Astrocyte of the cerebellum (primary cell): ENCODE measurements at regions not wholly inside any gene's neighbourhood (a gene's known extent, or its start where the extent isn't known, plus 50 kb on each side); places are given as distances from the start of the nearest gene placed in this dataset.

Source experiments
- DNase-seq: peaks from one replicate; pipeline ENCODE4 v3.0.0-alpha.2; 2011; ENCODE audit warnings: low read depth
- H3K4me3 ChIP-seq: 2 replicates; pipeline ENCODE4 v1.5.1; 2011; ENCODE audit warnings: mild to moderate bottlenecking, low read depth, low read length, moderate library complexity
- in situ Hi-C: cut with HindIII; loops from 2 replicates; pipeline ENCODE4 v1.10.0; 2017; ENCODE audit warnings: low sequenced_read_pairs
- TF ChIP-seq, protein P1 (sequence below): IDR thresholded peaks from 2 replicates; pipeline ENCODE4 v1.5.1; 2012; ENCODE audit warnings: low read length, low read depth, moderate library complexity, mild to moderate bottlenecking; ENCODE audit errors: missing control alignments

DNA sequence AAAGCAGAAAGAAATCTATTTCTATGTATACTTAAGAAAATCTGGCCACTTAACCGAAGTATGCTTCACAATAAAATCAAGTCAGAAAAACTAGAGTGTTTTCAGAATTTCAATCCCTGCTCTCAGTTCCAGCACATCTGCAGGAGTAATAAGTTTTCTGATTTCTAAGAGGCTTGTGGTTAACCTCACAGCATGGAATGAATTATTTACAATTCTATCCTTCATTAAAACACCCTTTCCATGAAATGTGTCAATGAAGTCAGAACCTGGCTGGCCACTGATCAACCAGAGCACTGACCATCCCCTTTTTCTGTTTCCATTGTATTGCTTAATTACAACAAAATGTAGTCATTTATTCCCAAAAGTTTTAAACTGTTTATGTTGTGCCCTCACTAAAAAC lies 781.4 kb upstream of the INTU start:
- H3K4me3 ChIP-seq = no peak overlapping the region
- in situ Hi-C loops = no loop called here
- DNase-seq = peak; percentile 63
- TF ChIP-seq, protein P1, sequence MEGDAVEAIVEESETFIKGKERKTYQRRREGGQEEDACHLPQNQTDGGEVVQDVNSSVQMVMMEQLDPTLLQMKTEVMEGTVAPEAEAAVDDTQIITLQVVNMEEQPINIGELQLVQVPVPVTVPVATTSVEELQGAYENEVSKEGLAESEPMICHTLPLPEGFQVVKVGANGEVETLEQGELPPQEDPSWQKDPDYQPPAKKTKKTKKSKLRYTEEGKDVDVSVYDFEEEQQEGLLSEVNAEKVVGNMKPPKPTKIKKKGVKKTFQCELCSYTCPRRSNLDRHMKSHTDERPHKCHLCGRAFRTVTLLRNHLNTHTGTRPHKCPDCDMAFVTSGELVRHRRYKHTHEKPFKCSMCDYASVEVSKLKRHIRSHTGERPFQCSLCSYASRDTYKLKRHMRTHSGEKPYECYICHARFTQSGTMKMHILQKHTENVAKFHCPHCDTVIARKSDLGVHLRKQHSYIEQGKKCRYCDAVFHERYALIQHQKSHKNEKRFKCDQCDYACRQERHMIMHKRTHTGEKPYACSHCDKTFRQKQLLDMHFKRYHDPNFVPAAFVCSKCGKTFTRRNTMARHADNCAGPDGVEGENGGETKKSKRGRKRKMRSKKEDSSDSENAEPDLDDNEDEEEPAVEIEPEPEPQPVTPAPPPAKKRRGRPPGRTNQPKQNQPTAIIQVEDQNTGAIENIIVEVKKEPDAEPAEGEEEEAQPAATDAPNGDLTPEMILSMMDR = no peak

DNA sequence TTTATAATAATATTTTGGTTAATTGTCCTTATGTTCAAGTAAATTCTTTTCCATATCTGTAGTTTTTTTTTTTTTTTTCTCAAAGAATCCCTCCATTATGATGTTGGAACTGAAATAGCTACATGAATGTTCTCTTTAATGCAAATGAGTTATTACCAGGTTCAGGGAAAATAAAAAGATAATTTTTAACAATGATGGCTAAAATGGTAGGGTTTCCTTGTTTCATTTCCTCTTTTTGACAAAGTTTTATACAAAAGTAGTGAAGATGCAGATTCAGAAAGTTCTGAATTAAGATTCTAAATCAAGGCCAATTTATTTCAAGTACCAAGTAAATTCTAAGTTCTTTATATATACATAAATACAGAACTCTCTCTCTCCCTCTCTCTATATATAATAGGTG lies 779.0 kb upstream of the INTU start:
- TF ChIP-seq, protein P1 = no peak
- H3K4me3 ChIP-seq = no peak overlapping the region
- in situ Hi-C loops = no loop called here
- no peak for DNase-seq

DNA sequence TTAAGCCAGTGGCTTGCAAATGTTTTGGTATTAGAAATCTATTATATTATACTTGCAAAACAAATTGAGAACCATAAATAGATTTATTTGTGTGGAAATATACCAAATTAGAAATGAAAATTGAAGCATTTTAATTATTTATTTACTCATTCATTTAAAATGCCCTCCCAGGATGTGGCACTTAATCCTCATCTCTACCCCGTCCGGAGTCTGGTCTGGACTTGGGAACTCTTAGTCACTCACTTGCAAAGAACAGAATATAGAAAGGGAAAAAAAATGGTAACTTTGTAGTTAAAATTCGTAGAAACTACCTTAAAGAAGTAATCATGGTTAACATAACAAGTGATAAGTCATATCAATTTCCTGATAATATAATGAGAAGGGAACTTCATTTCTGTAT lies 775.9 kb upstream of the INTU start:
- H3K4me3 ChIP-seq = no peak overlapping the region
- in situ Hi-C loops = no loop called here
- no peak for DNase-seq
- TF ChIP-seq, protein P1 = no peak

DNA sequence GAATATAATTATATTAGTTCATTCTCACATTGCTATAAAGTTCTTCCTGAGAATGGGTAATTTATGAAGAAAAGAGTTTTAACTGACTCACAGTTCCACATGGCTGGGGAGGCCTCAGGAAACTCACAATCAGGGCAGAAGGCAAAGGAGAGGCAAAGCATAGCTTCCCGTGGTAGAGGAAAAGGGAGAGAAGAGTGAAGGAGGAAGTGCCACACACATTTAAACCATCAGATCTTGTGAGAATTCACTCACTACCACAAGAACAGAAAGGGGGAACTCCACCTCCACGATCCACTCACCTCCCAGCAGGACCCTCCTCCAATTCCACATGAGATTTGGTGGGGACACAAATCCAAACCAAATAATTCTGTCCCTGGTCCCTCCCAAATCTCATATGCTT lies 773.4 kb upstream of the INTU start:
- no peak for DNase-seq
- in situ Hi-C loops = no loop called here
- TF ChIP-seq, protein P1 = no peak
- no peak overlapping the region for H3K4me3 ChIP-seq

DNA sequence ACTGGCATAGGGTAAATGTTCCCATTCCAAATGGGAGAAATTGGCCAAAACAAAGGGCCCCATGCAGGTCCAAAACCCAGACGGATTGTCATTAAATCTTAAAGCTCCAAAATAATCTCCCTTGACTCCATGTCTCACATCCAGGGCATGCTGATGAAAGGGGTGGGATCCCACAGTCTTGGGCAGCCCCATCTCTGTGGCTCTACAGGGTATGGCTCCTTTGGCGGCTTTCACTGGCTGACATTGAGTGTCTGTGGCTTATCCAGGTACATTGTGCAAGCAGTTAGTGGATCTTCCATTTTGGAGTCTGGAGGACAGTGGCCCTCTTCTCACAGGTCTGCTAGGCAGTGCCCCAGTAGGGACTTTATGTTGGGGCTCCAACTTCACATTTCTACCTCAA lies 772.9 kb upstream of the INTU start:
- TF ChIP-seq, protein P1 = no peak
- no peak overlapping the region for H3K4me3 ChIP-seq
- DNase-seq = no peak
- in situ Hi-C loops = no loop called here

DNA sequence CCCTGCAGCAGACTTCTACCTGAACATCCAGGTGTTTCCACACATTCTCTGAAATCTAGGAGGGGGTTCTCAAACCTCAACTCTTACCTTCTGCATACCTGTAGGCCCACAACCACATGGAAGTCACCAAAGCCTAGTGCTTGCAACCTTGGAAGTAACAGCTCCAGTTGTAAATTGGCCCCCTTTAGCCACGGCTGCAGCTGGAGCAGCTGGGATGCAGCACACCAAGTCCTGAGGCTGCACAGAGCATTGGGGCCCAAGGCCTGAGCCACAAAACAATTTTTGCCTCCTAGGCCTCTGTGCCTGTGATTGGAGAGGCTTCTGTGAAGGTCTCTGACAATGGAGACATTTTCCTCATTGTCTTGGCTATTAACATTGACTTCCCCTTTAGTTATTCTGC lies 772.4 kb upstream of the INTU start:
- TF ChIP-seq, protein P1 = no peak
- no peak overlapping the region for H3K4me3 ChIP-seq
- in situ Hi-C loops = no loop called here
- no peak for DNase-seq

DNA sequence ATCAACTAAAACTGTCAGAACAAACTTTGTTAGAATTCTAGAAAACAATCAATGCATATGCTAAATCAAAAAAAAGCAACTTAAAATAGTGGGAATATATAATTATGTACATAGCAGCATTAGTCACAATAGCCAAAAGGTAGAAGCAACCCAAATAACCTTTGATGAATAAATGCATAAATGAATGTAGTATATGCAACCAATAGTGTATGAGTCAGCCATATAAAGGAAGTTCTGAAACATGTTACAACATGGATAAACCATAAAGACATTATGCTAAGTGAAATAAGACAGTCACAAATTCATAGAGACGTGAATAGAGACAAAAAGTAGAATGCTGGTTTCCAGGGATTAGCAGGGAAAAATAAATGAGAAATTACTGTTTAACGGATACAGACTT lies 762.8 kb upstream of the INTU start:
- H3K4me3 ChIP-seq = no peak overlapping the region
- TF ChIP-seq, protein P1 = no peak
- DNase-seq = no peak
- in situ Hi-C loops = no loop called here
